SU-DHL-6 (cell line): ENCODE measurements at regions not wholly inside any gene's neighbourhood (a gene's known extent, or its start where the extent isn't known, plus 50 kb on each side); places are given as distances from the start of the nearest gene placed in this dataset.

ENCODE experiments used
- H2AFZ ChIP-seq: fragments of 200-600 bp; sonication (generic); 2 replicates; pipeline ENCODE4 v1.6.1; 2014; ENCODE audit warnings: low read depth, mild to moderate bottlenecking, moderate library complexity, mixed read lengths, antibody characterized with exemption, low read length; ENCODE audit not compliant: severe bottlenecking
- H3F3A ChIP-seq: fragments of 200-600 bp; shearing (Covaris generic); 2 replicates; pipeline ENCODE4 v1.6.0; 2016; ENCODE audit warnings: antibody characterized with exemption, mild to moderate bottlenecking; ENCODE audit not compliant: insufficient read depth
- H3K27ac ChIP-seq: fragments of 200-600 bp; sonication (generic); 2 replicates; pipeline ENCODE4 v1.5.1; 2016; ENCODE audit warnings: low read depth, mild to moderate bottlenecking, low read length, moderate library complexity, mixed read lengths
- H3K27me3 ChIP-seq: fragments of 200-600 bp; sonication (generic), shearing (Covaris generic); 2 replicates; pipeline ENCODE4 v1.6.0; 2014; ENCODE audit warnings: mild to moderate bottlenecking, low read length
- H3K36me3 ChIP-seq: fragments of 200-600 bp; sonication (generic); 2 replicates; pipeline ENCODE4 v1.6.1; 2014; ENCODE audit warnings: mild to moderate bottlenecking, low read length, mixed read lengths
- H3K4me2 ChIP-seq: fragments of 300-600, 200-600 bp; shearing (Covaris generic), sonication (generic); 2 replicates; pipeline ENCODE4 v1.6.0; 2014; ENCODE audit warnings: low read length, low read depth, mild to moderate bottlenecking; ENCODE audit not compliant: poor library complexity, severe bottlenecking
- H3K4me3 ChIP-seq: fragments of 200-600 bp; sonication (generic); 2 replicates; pipeline ENCODE4 v1.5.1; 2014; ENCODE audit warnings: antibody characterized with exemption, low read length, mild to moderate bottlenecking, mixed read lengths; ENCODE audit not compliant: insufficient read depth, poor library complexity, severe bottlenecking
- H3K79me2 ChIP-seq: fragments of 200-600 bp; sonication (generic); 2 replicates; pipeline ENCODE4 v1.6.1; 2014; ENCODE audit warnings: mild to moderate bottlenecking, low read length, moderate library complexity; ENCODE audit not compliant: insufficient read depth
- H3K9ac ChIP-seq: fragments of 200-600 bp; sonication (generic); 2 replicates; pipeline ENCODE4 v1.7.0; 2014; ENCODE audit warnings: mild to moderate bottlenecking, low read length
- H3K9me2 ChIP-seq: fragments of 200-600 bp; sonication (generic); replicated peaks from 2 replicates; pipeline ENCODE4 v1.6.1; 2014; ENCODE audit warnings: low read length; ENCODE audit not compliant: insufficient read depth
- H3K9me3 ChIP-seq: fragments of 200-600 bp; sonication (generic); 2 replicates; pipeline ENCODE4 v1.6.1; 2014; ENCODE audit warnings: low read length, mixed read lengths; ENCODE audit not compliant: insufficient read depth
- H4K20me1 ChIP-seq: fragments of 200-600 bp; sonication (generic); 2 replicates; pipeline ENCODE4 v1.6.1; 2014; ENCODE audit warnings: low read depth, mild to moderate bottlenecking, antibody characterized with exemption, low read length, moderate library complexity, mixed read lengths
- CTCF ChIP-seq: fragments of 200-600 bp; sonication (generic); IDR thresholded peaks from one replicate; pipeline ENCODE4 v1.5.1; 2017; ENCODE audit warnings: antibody characterized with exemption, mild to moderate bottlenecking, low read length, moderate library complexity; ENCODE audit not compliant: insufficient read depth, poor library complexity, severe bottlenecking
- EZH2phosphoT487 ChIP-seq: fragments of 200-600 bp; sonication (generic), shearing (Covaris generic); conservative IDR thresholded peaks from 2 replicates; pipeline ENCODE4 v1.6.1; 2018; ENCODE audit warnings: mild to moderate bottlenecking, antibody characterized with exemption, low read length, moderate library complexity, mixed read lengths

GRCh38 chrX:15916704-15917084, 62.1 kb upstream of the AP1S2 start:
- H3F3A ChIP-seq, result no peaks in the 10 kb centered on the region
- H3K4me2 ChIP-seq, result no peak overlapping the region
- H3K9ac ChIP-seq, result no peak overlapping the region
- H3K36me3 ChIP-seq, result no peaks in the 10 kb centered on the region
- H3K27ac ChIP-seq, result no peak overlapping the region
- TF ChIP-seq CTCF, result no peak
- no peak for TF ChIP-seq EZH2phosphoT487
- H3K9me2 ChIP-seq, result no peaks in the 10 kb centered on the region
- no peak overlapping the region for H3K4me3 ChIP-seq
- no peaks in the 10 kb centered on the region for H3K79me2 ChIP-seq
- no peaks in the 10 kb centered on the region for H3K9me3 ChIP-seq
- no peaks in the 10 kb centered on the region for H4K20me1 ChIP-seq
- no peak overlapping the region for H2AFZ ChIP-seq
- H3K27me3 ChIP-seq, result no peaks in the 10 kb centered on the region

DNA sequence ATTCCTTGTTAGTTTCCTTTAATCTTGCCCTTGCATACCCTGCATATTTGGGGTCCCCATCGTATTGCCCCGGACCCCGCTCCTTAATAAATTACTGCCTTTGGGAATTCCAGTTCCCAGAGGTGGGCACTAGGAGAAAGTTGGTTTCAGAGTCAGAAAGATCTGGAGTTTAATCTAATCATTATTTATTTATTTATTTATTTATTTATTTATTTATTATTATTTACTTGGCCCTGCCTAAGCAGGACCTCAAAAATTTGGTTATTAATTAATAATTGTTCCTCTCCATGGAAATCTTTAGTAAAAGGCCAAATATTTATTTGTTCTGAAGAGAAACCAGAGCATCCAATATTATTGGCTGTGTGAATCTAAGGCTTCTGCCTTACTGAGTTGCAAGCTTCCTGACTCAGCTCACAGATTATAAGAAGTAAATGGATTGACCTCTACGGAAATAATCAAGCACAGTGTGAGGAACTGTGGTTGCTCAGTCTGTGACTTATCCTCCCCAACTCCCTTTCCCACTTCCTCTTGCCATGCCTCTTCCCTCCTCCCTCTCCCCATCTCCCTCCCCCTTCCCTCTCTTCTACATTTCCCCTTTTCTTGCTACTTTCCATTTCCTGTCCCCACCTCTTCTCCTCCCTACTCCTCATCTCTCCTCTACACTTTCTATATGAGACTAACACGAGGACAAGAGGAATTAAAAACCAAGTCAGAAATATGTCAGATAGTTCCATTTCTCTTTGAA, 61.5 kb upstream of the AP1S2 start:
- Histone ChIP-seq H3K9me3 (no peaks in the 10 kb centered on the region), H3K27ac (no peak overlapping the region), H3K9ac (no peak overlapping the region), H3F3A (no peaks in the 10 kb centered on the region), H3K79me2 (no peaks in the 10 kb centered on the region), H2AFZ (no peak overlapping the region), H3K27me3 (no peaks in the 10 kb centered on the region), H3K4me2 (no peak overlapping the region), H4K20me1 (no peaks in the 10 kb centered on the region), H3K4me3 (no peak overlapping the region), H3K36me3 (no peaks in the 10 kb centered on the region), H3K9me2 (no peaks in the 10 kb centered on the region)
- no peak for TF ChIP-seq CTCF
- no peak for TF ChIP-seq EZH2phosphoT487

DNA sequence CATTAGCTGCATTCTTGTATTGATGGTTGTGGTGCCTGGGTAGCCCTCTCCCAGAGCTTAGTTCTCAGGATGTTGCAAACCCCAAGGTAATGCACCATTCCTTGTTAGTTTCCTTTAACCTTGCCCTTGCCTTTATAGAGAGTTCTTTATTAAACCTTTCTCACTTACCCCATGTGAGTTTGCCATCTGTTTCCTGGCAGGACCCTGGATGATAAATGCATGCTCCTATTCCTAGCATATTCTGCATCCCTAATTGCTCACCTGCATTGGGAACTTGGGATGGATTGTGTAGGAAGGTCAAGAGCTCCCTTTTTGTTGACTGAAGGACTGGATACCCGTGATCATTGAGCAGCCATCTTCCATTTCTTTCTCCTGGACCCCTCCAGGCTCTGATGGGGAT, 59.9 kb upstream of the AP1S2 start:
- Histone ChIP-seq H3K9ac (no peak overlapping the region), H3K79me2 (no peaks in the 10 kb centered on the region), H3K27me3 (no peaks in the 10 kb centered on the region), H4K20me1 (no peaks in the 10 kb centered on the region), H3K27ac (no peak overlapping the region), H3K9me2 (no peaks in the 10 kb centered on the region), H3K9me3 (no peaks in the 10 kb centered on the region), H2AFZ (no peak overlapping the region), H3K36me3 (no peaks in the 10 kb centered on the region), H3K4me3 (no peak overlapping the region), H3F3A (no peaks in the 10 kb centered on the region), H3K4me2 (no peak overlapping the region)
- TF ChIP-seq EZH2phosphoT487, result no peak
- no peak for TF ChIP-seq CTCF
